PC-9 (cell line): ENCODE measurements at regions not wholly inside any gene's neighbourhood (a gene's known extent, or its start where the extent isn't known, plus 50 kb on each side); places are given as distances from the start of the nearest gene placed in this dataset.
A peak's percentile ranks its signal among the peaks of the same experiment; 100 is the strongest.

ENCODE experiments used
- BruUV-seq: library from RNA; stranded (reverse); fragments of 400-500 nt; replicated peaks from 2 replicates; lab custom pipeline; 2021; lab: Mats Ljungman, UMichigan
- CTCF ChIA-PET: fragments of 300-600 bp; sonication (Branson Sonifier 250); formaldehyde crosslinking; loops from one replicate; lab custom pipeline; 2022; ENCODE audit warnings: antibody characterized with exemption; lab: Charles Lee
- POLR2A ChIA-PET: fragments of 300-600 bp; sonication (Branson Sonifier 250); formaldehyde crosslinking; loops from one replicate; lab custom pipeline; 2022; ENCODE audit warnings: antibody characterized with exemption; ENCODE audit not compliant: unreplicated experiment; lab: Charles Lee
- DNase-seq, 2 experiments: peaks; one replicate each; pipeline versions ENCODE4 v3.0.0 to v3.0.0-alpha.2; 2015 to 2022; ENCODE audit warnings: mixed read lengths in 1 of 2
- H2AFZ ChIP-seq: fragments of 200-600 bp; sonication (generic); 2 replicates; pipeline ENCODE4 v1.8.1; 2017; ENCODE audit warnings: antibody characterized with exemption
- H3F3A ChIP-seq: fragments of 200-600 bp; sonication (generic); 2 replicates; pipeline ENCODE4 v1.8.1; 2017; ENCODE audit warnings: antibody characterized with exemption, mild to moderate bottlenecking, low read depth; ENCODE audit not compliant: insufficient read depth
- H3K27ac ChIP-seq: fragments of 200-600 bp; sonication (generic); 2 replicates; pipeline ENCODE4 v1.6.1; 2016; ENCODE audit warnings: mixed run types
- H3K27me3 ChIP-seq: fragments of 200-600 bp; sonication (generic); 2 replicates; pipeline ENCODE4 v1.6.1; 2016; ENCODE audit warnings: low read depth, mixed run types; ENCODE audit not compliant: insufficient read depth
- H3K36me3 ChIP-seq: fragments of 200-600 bp; sonication (generic); 2 replicates; pipeline ENCODE4 v1.6.1; 2016; ENCODE audit warnings: low read depth, mixed run types
- H3K4me1 ChIP-seq: fragments of 200-600 bp; sonication (generic); replicated peaks from 2 replicates; pipeline ENCODE4 v1.6.1; 2016; ENCODE audit warnings: mixed run types; ENCODE audit not compliant: insufficient read depth
- H3K4me2 ChIP-seq: fragments of 200-600 bp; sonication (generic); 2 replicates; pipeline ENCODE4 v1.6.1; 2017; ENCODE audit warnings: mixed run types
- H3K4me3 ChIP-seq: fragments of 200-600 bp; sonication (generic); 2 replicates; pipeline ENCODE4 v1.6.1; 2016; ENCODE audit warnings: mixed run types
- H3K79me2 ChIP-seq: fragments of 200-600 bp; sonication (generic); 2 replicates; pipeline ENCODE4 v1.6.1; 2017; ENCODE audit warnings: low read depth, mixed run types
- H3K9me2 ChIP-seq: fragments of 200-600 bp; sonication (generic); 2 replicates; pipeline ENCODE4 v1.8.1; 2017; ENCODE audit warnings: mild to moderate bottlenecking; ENCODE audit not compliant: insufficient read depth
- H3K9me3 ChIP-seq: fragments of 200-600 bp; sonication (generic); 2 replicates; pipeline ENCODE4 v1.8.1; 2016; ENCODE audit warnings: low read depth; ENCODE audit not compliant: insufficient read depth
- H4K20me1 ChIP-seq: fragments of 200-600 bp; sonication (generic); 2 replicates; pipeline ENCODE4 v1.8.1; 2017; ENCODE audit not compliant: insufficient read depth
- CTCF ChIP-seq: fragments of 200-600 bp; sonication (generic); conservative IDR thresholded peaks from 2 replicates; pipeline ENCODE4 v1.6.1; 2017; ENCODE audit warnings: mixed run types, antibody characterized with exemption, mild to moderate bottlenecking, moderate library complexity
- EZH2 ChIP-seq: fragments of 200-600 bp; sonication (generic); IDR thresholded peaks from 2 replicates; pipeline ENCODE4 v1.8.0; 2017; ENCODE audit warnings: antibody characterized with exemption, low read depth
- intact Hi-C: fragments of 100-400 bp; cut with micrococcal nuclease; formaldehyde crosslinking; loops from one replicate; pipeline ENCODE4 v1.10.0; 2022; ENCODE audit not compliant: unreplicated experiment

GRCh38 chr6:132909742-132910141 lies 95.4 kb downstream of the RPS12 start:
- BruUV-seq: no TSS peak
- no peaks in the 10 kb centered on the region for H3K9me3 ChIP-seq

GRCh38 chr6:132910759-132911158 lies 96.4 kb downstream of the RPS12 start:
- intact Hi-C loops: no loop called here
- Histone ChIP-seq H3K4me3 (no peak overlapping the region), H3K36me3 (no peaks in the 10 kb centered on the region), H3K4me1 (peaks cover 13% of the 10 kb centered on the region), H3F3A (no peaks in the 10 kb centered on the region), H3K9me2 (no peaks in the 10 kb centered on the region), H3K79me2 (no peaks in the 10 kb centered on the region), H3K9me3 (no peaks in the 10 kb centered on the region), H3K27ac (no peak overlapping the region), H3K4me2 (no peak overlapping the region), H3K27me3 (no peaks in the 10 kb centered on the region), H2AFZ (no peak overlapping the region), H4K20me1 (no peaks in the 10 kb centered on the region)
- BruUV-seq: no TSS peak
- DNase-seq: no peak
- no peak for TF ChIP-seq CTCF
- no peak for TF ChIP-seq EZH2
- CTCF ChIA-PET: no interaction called here
- POLR2A ChIA-PET: no interaction called here

More at GRCh38 chr6:132909742-132910141, 95.4 kb downstream of the RPS12 start:
- Histone ChIP-seq H3K4me3 (no peak overlapping the region), H3K4me2 (no peak overlapping the region), H4K20me1 (no peaks in the 10 kb centered on the region), H3K27me3 (no peaks in the 10 kb centered on the region), H3F3A (no peaks in the 10 kb centered on the region), H3K4me1 (peaks cover 13% of the 10 kb centered on the region), H3K9me2 (no peaks in the 10 kb centered on the region), H2AFZ (no peak overlapping the region), H3K27ac (no peak overlapping the region), H3K79me2 (no peaks in the 10 kb centered on the region), H3K36me3 (no peaks in the 10 kb centered on the region)
- intact Hi-C loops: no loop called here
- TF ChIP-seq EZH2: no peak
- TF ChIP-seq CTCF: no peak
- POLR2A ChIA-PET: no interaction called here
- CTCF ChIA-PET: no interaction called here
- no peak for DNase-seq

- intact Hi-C loops: no loop called here
- Histone ChIP-seq H2AFZ (peak overlapping the region; percentile 60; the same call in 1 of the 2 replicates), H3K36me3 (no peaks in the 10 kb centered on the region), H3K27me3 (no peaks in the 10 kb centered on the region), H3K4me3 (no peak overlapping the region), H3K27ac (peak overlapping the region; percentile 3; the same call in 1 of the 2 replicates), H3F3A (peaks cover 6% of the 10 kb centered on the region; the same call in 1 of the 2 replicates), H3K4me1 (peaks cover 17% of the 10 kb centered on the region), H4K20me1 (no peaks in the 10 kb centered on the region), H3K9me3 (no peaks in the 10 kb centered on the region), H3K79me2 (no peaks in the 10 kb centered on the region), H3K9me2 (0 out of 2 replicates have a peak, but pooled peaks cover 4% of the 10 kb centered on the region), H3K4me2 (peak overlapping the region; percentile 45)
- TF ChIP-seq EZH2 (no peak), CTCF (no peak)
- BruUV-seq: no TSS peak
- ChIA-PET CTCF (interaction anchor here (0.6 kb wide), 1 partner anchor 298 kb away, joined by 4 read pairs; no protein-coding TSS in a partner anchor), POLR2A (interaction anchor here (0.7 kb wide), 1 partner anchor 158 kb away, joined by 4 read pairs; no protein-coding TSS in a partner anchor)
- DNase-seq: peak; percentile 71 to 82
Measured at GRCh38 chr6:132919045-132919860, 104.9 kb downstream of the RPS12 start.
